HG03175 (cell line): ENCODE measurements at regions not wholly inside any gene's neighbourhood (a gene's known extent, or its start where the extent isn't known, plus 50 kb on each side); places are given as distances from the start of the nearest gene placed in this dataset.
A peak's percentile ranks its signal among the peaks of the same experiment; 100 is the strongest.

Source experiments
- ATAC-seq: cut with Tn5 transposase; IDR thresholded peaks from one replicate; pipeline ENCODE4 v1.9.1; 2021; ENCODE audit warnings: mild to moderate bottlenecking, moderate library complexity; ENCODE audit not compliant: unreplicated experiment

DNA sequence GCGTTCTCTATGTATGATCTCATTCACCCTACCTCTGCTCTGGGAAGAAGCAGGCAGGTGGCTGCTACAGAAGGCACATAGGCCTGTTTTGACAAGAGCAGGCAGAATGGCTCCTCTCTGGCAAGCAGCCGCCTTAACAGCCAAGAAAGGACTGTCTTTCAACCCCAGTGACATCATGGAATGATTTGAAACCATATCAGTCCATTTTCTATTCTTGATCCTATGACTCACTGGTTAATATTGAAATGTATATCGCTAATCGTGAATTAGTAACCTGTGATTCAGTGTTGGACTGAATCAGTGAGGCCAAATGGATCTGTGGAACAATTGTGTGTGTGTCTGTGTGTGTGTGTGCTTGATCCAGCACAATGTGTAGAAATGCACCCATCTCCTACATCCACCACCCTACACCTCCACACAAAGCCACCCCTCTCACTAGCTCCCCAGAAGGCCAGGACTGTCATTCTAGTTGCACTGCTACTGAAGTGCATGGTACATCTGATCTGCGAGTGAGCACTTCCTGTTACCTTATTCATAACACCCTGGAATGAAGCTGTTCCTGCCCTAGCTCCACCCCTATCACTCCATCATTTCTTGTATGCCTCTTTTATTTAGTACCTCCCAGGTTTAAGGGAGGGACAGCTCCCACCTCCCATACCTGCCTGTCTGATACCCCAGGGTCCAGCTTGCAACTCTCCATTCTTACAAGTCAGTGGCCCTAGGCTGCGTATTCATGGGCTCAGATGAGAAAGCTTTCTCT lies 460.0 kb downstream of the FOXO1 start:
- ATAC-seq: peak; percentile 53

DNA sequence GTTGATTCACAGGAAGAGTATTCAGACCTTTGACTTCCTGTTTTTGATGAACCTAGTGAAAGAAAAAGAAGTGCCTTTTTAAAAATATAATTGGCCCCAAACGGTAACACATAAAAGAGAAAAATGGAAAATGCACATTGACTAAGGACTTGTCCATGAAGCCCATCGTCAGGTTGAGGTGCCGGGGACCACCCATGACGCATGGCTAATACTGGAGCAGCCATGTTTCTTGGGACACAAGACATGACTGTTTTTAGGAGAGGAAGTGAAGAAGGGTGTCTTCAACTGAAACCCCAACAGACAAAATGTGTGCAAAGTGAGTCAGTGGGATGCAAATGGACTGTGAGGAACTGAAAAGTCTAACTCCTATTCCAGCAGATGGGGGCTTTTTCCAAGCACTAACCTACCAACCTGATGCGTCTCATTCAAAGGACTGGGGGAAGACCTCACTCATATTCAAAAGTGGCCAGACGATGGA lies 459.4 kb downstream of the FOXO1 start:
- peak; percentile 60 for ATAC-seq

DNA sequence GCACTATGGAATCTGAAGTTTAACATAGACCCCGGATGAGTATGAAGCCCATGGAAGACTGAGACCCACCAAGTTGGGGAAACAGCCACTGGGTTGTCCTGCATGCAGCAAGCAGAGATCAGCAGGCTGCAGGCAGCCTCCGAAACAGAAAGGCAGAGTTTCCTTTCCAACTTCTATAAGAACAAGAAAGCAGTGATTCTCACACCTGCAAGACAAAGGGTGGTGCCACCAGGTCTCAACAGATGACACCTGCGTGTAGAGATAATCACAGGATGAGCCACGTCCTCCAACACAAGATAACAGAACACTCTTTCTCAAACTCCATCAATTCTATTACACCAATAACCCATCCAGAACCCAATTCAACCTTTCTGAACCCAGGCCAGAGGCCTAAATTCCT lies 457.9 kb downstream of the FOXO1 start:
- no peak for ATAC-seq

DNA sequence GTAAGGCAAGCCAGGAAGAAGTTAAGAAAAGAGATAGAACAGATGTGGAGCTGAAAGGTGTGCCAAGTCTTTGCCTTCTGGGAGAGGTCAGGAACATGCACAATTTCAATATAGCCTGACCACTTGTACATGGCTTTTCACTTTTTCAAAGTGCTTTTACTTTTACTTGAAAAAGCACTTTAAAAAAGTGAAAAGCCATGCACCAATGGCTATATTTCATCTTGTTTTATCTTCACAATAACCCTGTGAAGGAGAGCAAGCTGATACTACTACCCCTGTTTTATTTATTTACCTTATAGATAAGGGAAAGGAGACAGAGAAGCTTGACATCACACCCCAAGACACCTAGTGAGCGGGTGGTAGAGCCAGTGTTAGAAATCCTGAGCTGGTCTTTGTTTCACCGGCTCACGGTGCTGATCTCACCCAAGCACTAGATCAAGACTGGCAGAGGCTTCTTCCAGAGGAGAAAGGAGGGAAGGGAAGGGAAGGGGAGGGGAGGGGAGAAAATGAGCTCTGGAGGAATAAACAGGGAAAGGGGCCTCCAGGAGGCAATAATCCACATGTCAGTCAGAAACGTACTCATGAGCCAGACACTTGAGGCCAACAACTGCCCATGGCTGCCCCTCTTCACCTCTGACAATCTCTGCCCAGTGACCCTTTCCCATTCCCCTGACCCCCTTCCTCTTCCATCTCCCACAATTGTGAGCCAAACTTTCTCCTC lies 455.4 kb downstream of the FOXO1 start:
- no peak for ATAC-seq

DNA sequence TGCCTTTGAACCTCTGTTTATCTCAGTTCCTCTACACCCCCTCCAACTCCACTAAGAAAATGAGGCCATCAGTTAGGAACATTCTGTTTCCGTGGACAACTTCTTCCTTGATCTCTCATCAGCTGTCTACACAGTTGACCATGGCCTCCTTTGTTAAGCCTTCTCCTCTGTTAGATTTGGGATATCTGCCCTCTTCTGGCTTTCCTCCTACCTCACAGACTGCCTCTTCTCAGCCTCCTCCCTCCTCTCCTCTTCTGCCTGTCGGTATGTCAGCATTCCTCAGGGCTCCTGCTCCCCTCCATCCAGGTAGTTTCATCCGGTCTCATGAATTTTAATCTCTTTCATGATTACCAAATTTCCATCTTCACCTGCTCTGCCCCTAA lies 454.9 kb downstream of the FOXO1 start:
- no peak for ATAC-seq

DNA sequence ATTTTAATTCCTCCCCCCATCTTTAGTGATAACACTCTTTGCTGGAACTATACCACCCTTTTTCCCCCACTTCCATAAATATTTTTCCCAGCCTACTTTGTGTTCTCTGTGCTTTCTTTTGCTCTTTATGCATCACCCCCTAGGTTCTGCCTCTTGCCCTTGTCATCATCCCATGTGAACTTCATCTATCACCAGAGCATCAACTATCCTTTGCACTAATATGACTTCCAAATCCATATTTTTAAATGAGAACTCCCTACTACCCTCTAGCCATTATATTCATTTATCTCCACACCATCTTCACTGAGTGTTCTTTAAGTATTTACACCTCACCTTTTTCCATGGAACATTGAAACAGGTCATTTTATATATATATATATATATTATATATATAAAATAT lies 452.7 kb downstream of the FOXO1 start:
- no peak for ATAC-seq

DNA sequence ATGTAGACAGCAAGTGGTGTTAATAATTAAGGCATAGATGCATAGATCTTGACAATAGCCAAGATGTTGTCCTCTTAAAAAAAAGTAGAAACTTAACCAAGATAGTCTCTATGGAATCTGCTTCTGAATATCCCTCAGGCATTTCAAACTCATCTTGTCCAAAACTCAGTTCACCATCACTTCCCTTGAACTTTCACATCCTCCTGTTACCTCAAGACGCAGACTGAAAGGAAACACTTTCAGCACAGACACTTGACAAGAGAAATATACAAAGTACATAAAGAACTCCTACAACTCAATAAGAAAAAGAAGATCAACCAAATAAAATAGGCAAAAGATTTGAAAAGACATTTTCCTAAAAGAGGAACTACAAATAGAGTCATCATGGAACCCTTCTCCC lies 451.1 kb downstream of the FOXO1 start:
- no peak for ATAC-seq

DNA sequence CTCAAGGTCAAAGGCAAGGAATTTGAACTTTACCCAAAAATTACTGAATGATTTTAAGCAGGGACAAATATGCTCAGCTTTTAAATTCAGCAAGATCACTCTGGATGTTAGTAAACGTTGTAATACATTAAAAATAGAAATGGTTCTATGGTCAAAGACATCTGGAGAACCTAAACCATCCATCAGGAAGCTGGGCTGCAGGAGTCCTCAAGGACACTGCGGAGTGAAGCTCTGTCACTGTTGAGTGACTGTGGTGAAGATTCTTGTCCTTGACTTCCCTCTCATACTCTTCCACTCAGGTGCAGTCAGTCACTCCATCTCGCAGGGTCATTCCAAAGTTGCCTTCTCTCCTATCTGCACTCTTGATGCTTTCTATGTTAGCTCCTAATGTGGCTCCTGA lies 450.7 kb downstream of the FOXO1 start:
- ATAC-seq: no peak

DNA sequence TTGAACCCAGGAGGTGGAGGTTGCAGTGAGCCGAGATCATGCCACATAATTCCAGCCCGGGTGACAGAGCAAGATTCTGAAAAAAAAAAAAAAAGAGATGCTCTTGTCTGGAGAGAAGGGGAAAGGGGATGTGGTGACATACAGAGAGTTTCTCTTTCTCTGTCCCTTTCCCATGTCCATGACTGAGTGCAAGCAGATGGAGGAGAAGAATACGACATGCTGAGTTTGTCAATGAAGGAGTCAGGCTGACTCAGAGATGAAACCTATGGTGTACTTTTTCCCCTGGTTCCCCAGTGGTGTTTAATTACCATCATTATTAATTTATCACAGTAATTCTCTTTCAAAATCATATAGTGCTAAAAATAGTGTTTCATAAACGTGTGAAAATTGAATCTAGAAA lies 448.8 kb downstream of the FOXO1 start:
- ATAC-seq: no peak

DNA sequence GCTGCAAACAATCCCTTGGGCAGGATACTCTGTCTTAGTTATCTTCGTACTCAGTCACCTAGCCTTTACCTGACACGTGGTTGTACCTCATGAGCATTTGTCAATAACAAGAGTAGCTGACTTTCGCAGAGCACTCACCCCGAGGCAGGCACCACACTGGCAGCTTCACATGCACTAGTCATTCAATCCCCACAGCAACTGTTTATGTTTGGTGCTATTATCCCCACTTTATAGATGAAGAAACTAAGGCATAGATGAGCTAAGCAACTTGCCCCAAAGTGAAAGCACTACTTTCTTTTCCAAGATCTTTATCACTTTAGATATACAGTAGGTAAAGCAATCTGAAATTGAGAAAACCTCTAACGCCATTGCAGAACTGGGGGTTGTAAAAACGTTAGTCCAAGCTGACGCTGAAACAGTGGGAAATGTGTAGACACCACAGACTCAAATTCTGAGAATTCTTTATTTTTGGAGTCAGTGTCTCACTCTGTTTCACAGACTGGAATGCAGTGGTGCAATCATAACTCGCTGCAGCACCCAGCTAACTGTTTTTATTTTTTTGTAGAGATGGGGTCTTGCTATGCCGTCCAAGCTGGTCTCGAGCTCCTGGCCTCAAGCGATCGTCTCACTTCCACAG lies 446.0 kb downstream of the FOXO1 start:
- no peak for ATAC-seq

DNA sequence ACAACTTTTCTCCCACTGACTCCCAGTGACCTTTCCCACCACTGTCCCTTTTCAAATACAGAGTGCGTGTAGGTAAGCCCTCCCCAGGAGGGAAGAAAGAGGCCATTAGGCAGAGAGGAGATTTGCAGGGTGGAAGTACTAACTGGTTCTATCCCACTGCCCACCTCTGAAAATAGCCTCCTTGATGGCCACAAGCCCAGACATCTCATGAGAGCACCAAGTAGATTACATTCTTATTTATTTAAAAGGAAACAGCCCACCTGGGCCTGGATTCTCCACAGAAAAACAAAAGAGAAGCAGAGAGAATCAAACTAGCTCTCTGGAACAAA lies 445.3 kb downstream of the FOXO1 start:
- ATAC-seq: no peak

DNA sequence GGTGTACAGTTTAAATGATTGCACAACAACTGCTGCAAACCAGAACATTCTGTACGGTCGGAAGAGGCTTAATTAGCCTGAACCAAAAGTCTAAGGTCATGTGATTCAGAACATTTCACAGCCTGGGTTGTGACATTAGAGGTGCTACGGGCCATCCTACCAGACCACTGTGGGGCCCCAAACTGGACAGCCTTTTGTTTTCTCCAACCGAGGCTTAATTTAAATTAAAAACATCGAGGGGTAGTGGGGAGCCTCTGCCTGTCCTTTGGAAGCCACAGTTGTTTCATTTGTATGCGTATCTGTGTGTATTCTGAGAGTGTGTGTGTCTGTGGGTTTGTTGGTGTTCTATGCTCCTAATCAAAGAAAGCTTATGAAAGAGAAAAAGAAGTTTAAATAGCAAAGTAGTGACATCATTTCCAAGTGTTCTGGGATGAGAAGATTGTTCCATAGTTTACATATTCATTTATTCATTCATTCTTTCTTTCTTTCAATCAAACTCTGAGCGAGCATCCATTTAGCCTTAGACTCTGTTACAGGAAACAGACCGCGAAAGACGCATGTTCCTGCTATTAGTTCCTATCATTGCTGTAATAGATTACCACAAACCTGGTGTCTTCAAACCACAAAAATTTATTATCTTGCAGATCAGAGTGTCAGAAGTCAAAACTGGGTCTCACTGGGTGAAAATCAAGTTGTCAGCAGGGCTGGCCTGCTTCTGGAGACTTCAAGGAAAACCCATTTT lies 444.8 kb downstream of the FOXO1 start:
- ATAC-seq: no peak

DNA sequence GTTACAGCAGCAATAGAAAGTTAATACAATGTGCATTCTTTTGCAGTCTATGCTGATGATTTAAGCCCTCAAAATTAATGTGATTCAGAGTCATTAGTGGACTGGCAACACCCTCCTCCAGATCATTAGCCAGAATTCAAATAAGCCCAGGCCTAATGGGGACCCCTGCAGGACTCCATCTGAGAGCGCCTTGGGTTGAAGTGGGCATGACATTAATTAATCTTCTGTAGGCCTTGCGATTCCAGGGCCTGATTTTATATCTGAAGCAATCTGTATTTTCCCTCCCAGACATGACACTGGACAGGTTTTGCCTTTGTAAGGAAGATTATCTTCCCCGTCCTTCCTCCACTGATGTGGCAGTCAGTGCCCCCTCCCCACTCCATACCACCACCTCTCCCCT lies 442.9 kb downstream of the FOXO1 start:
- no peak for ATAC-seq

DNA sequence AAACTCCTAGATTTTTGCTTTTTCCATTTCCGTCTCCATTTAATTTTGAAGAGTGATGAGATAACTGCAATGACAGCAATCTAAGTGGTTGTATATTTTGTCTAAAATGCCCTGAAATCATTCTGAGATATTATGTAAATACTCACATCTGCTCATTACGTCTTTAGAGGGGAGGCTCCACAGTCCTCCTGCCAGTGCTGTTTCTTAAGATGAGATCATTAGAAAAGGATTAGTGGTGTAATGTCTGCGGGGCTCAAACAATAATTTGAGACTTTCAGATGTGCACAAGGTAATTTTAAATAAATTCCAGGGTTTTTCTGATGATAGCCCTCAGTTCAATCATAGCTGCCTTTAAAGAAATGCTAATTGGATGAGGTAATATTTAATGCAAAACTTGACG lies 437.9 kb downstream of the FOXO1 start:
- ATAC-seq: no peak

DNA sequence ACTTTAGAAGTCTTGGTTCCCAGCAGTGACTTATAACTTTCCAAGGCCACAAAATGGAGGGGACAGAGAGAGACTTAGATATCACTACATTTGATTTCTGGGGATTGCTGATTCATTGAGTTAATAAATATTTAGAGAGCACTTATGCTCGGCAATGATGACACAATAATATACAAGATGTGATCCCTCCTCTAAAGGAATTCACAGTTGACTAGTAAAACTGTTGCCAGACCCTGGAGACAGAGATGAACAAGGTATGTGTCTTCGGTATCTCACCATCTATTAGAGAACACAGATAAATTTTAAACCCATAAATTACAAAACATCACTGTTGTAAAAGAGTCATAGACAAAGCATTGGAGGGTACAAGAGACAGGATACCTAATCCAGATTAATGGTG lies 437.5 kb downstream of the FOXO1 start:
- ATAC-seq: no peak

DNA sequence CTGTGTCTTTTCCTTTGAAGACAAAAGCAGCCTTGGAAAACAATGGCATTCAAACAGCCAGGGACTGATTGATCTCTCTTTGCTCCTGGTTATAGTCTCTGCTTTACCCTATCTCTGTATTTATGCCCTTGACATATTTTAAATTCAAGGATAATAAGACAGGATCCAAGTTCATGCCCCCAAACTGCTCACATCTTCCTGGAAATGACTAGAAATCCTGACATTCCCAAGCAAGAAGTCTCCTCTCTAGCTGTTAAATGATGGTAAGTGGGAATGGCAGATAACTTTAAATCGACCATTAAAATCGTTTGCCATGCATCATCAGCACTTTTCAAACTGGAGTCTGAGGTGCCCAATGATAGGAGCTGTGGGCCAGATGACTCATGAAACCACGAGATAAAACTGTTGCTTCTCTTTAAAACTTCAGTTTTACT lies 435.6 kb downstream of the FOXO1 start:
- no peak for ATAC-seq

DNA sequence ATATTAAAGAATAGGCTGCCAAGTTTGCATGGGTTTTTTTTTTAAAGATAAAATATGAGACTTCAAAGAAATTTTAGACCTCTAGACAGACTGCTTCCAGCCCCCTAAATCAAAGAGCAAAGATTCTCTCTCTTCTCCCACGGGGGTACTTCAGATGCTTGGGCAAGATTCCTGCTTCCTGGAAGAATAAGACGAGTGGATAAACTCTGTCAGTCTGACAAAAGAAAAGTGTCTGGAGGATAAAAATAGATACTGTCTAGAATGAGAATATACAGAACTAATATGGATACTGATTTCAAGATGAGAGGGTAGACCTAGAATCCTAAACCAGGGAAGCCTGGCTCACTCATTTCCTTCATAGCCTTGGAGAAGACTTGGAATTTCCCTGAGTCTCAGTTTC lies 435.1 kb downstream of the FOXO1 start:
- ATAC-seq: no peak

DNA sequence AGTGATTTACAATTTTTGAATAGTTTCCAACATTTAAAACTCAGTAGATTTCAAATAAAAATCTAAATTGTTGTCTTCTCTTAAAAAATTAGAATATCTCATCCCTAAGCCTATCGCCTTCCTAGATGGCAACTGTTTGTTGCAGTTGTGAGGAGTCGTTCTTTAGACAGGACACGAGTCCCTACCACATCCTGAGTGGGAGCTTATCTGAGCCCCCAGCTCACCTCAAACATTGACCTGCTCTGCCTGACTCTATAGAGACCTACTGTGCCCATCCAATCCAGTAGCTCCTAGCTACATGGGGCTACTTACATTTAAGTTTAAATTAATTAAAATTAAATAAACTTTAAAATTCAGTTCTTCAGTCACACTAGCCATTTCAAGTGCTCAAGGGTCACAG lies 434.7 kb downstream of the FOXO1 start:
- ATAC-seq: no peak

DNA sequence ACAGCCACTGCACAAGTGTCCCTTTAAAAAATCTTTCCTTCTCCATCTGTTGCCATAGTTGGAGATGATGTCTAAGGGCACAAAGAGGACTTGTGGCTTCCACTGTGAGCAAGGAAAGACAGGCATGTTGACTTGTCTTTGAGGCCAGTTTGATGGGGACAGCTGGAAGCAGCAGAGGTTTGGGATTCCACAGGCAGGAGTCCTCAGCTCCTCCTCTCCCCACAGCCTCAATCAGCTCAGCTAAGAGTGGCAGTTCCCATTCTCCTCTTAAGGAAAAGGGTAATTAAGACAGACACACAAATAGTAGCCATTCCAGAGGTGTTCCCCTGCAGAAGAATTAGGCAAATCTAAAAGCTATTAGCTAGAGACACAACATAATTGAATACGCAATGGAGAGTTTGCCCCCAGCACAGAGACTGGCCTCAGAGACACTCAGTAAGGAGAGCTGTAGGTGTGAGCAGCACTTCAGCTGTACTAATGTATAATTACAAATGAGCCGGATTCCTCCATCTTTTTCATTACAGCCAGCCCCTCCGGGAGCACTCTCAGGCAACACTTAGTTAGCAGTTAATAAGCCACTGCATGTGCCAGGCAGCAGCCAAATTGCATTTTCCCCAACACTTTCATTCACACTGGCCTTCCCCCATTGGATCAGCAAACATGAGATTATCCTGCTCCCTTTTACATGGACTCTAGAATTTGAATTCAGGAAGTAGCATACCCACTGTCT lies 434.0 kb downstream of the FOXO1 start:
- no peak for ATAC-seq

DNA sequence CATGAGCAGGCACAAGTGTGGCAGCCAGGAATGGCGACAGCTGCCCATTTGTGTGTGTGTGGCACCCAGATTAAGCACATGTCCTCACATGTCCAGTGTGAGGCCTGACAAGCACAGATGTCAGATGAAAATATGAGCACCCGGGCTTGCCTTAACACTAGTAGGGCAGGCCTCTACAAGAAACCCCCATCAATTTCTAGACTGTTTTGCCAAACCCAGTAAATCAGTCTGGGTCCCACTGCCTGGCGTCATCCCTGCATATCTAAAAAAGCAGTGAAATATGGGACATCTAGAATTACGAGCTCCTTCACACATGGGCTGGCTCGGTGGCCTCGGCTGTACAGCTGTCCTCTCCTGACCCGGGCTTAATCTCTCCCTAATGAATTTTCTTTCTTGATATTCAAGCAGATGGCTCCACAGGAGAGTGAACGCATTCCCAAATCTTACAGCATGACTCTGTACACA lies 432.7 kb downstream of the FOXO1 start:
- ATAC-seq: no peak
